GM12891 (cell line): ENCODE measurements at regions not wholly inside any gene's neighbourhood (a gene's known extent, or its start where the extent isn't known, plus 50 kb on each side); places are given as distances from the start of the nearest gene placed in this dataset.

Experiments
- PAX5 ChIP-seq: IDR thresholded peaks from 2 replicates; pipeline ENCODE4 v1.6.1; 2011; ENCODE audit warnings: low read length, moderate library complexity, mild to moderate bottlenecking; ENCODE audit not compliant: insufficient read depth, severe bottlenecking
- POLR2A ChIP-seq: IDR thresholded peaks from 2 replicates; pipeline ENCODE4 v1.6.1; 2011; ENCODE audit warnings: low read depth, low read length, control low read depth
- POLR2AphosphoS5 ChIP-seq: IDR thresholded peaks from 2 replicates; pipeline ENCODE4 v1.6.1; 2011; ENCODE audit warnings: low read depth, low read length, control low read depth
- POU2F2 ChIP-seq: IDR thresholded peaks from 2 replicates; pipeline ENCODE4 v1.6.1; 2011; ENCODE audit warnings: low read depth, mild to moderate bottlenecking, control low read depth, low read length, moderate library complexity
- SPI1 ChIP-seq: IDR thresholded peaks from 2 replicates; pipeline ENCODE4 v1.6.1; 2011; ENCODE audit warnings: low read depth, low read length, control low read depth
- TAF1 ChIP-seq: IDR thresholded peaks from 2 replicates; pipeline ENCODE4 v1.6.1; 2011; ENCODE audit warnings: low read depth, low read length, control low read depth

- TF ChIP-seq POLR2A (no peak), TAF1 (no peak), SPI1 (no peak), POLR2AphosphoS5 (no peak), PAX5 (no peak), POU2F2 (no peak)
These were observed 421.6 kb upstream of the SGCD start for GRCh38 chr5:155905364-155905763.
